ENCODE measurements at regions not wholly inside any gene's neighbourhood (a gene's known extent, or its start where the extent isn't known, plus 50 kb on each side); places are given as distances from the start of the nearest gene placed in this dataset.

DNA sequence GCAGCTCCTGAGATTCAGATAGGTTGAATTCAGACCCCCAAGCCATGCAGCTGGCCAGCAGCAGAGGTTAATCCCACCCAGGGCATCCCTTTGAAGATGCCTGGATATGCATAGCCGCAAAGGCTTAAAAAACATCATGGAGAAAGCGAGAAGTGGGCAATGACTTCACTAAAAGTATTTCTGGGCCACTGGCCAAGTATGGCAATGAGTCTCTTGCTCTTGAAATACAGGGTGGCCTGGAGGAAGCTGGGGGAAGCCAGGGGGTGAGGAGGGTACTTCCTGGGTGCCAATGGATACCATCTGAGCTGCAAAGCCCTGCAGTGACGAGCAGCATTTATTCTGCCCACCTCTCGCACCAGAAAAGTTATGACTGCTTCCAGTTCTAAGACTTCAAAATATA is 539.3 kb upstream of the TBX3 start:
- Histone ChIP-seq H3K4me3 (replicated peaks in 1 of 2; ENCODE audit: low read depth in 1 of 2, low read length in 2 of 2) (no peak overlapping the region), H3K9me2 (ENCODE audit: insufficient read depth) (no peaks in the 10 kb centered on the region), H4K20me1 (ENCODE audit: insufficient read depth) (no peaks in the 10 kb centered on the region), H3K9me3 (ENCODE audit: control insufficient read depth in 1 of 2, insufficient read depth in 1 of 2, low read depth in 1 of 2, low read length in 2 of 2) (no peaks in the 10 kb centered on the region), H3K4me2 (ENCODE audit: low read length) (no peak overlapping the region; the same call in 1 of the 2 replicates), H3K36me3 (ENCODE audit: control insufficient read depth in 1 of 2, insufficient read depth in 2 of 2, low read length in 2 of 2) (no peaks in the 10 kb centered on the region), H2AFZ (ENCODE audit: low read depth, low read length, poor library complexity, severe bottlenecking) (no peak overlapping the region), H3K79me2 (ENCODE audit: insufficient read depth, low read length) (no peaks in the 10 kb centered on the region), H3K27me3 (ENCODE audit: insufficient read depth, low read length) (no peaks in the 10 kb centered on the region), H3K4me1 (ENCODE audit: control insufficient read depth in 1 of 2, insufficient read depth in 2 of 2, low read length in 2 of 2) (peaks cover 0 to 30% of the 10 kb centered on the region in 2 experiments), H3K9ac (ENCODE audit: low read length) (no peak overlapping the region), H3K27ac (ENCODE audit: low read depth, low read length) (no peak overlapping the region)
- CTCF ChIA-PET, result no interaction called here
- intact Hi-C loops (cut with micrococcal nuclease), result no loop called here
- TF ChIP-seq, protein P1, sequence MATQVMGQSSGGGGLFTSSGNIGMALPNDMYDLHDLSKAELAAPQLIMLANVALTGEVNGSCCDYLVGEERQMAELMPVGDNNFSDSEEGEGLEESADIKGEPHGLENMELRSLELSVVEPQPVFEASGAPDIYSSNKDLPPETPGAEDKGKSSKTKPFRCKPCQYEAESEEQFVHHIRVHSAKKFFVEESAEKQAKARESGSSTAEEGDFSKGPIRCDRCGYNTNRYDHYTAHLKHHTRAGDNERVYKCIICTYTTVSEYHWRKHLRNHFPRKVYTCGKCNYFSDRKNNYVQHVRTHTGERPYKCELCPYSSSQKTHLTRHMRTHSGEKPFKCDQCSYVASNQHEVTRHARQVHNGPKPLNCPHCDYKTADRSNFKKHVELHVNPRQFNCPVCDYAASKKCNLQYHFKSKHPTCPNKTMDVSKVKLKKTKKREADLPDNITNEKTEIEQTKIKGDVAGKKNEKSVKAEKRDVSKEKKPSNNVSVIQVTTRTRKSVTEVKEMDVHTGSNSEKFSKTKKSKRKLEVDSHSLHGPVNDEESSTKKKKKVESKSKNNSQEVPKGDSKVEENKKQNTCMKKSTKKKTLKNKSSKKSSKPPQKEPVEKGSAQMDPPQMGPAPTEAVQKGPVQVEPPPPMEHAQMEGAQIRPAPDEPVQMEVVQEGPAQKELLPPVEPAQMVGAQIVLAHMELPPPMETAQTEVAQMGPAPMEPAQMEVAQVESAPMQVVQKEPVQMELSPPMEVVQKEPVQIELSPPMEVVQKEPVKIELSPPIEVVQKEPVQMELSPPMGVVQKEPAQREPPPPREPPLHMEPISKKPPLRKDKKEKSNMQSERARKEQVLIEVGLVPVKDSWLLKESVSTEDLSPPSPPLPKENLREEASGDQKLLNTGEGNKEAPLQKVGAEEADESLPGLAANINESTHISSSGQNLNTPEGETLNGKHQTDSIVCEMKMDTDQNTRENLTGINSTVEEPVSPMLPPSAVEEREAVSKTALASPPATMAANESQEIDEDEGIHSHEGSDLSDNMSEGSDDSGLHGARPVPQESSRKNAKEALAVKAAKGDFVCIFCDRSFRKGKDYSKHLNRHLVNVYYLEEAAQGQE (IDR thresholded peaks at IDR 0.05; ENCODE audit: low read depth), result no peak
- TF ChIP-seq FOSL1 (IDR thresholded peaks at IDR 0.05; ENCODE audit: low read depth) (no peak), POLR2A (IDR thresholded peaks at IDR 0.05; ENCODE audit: borderline replicate concordance, extremely low read depth, insufficient read depth, insufficient read length) (no peak), SRF (IDR thresholded peaks at IDR 0.05; ENCODE audit: low read depth) (no peak), POLR2AphosphoS5 (IDR thresholded peaks at IDR 0.05; ENCODE audit: low read depth, low read length) (no peak), SIN3A (IDR thresholded peaks at IDR 0.05; ENCODE audit: low read depth) (no peak), EZH2phosphoT487 (IDR thresholded peaks at IDR 0.05; ENCODE audit: borderline replicate concordance) (no peak), SP1 (IDR thresholded peaks at IDR 0.05; ENCODE audit: low read depth) (no peak), CEBPB (IDR thresholded peaks at IDR 0.05; ENCODE audit: low read depth) (no peak), EZH2 (IDR thresholded peaks at IDR 0.05) (no peak), ELF1 (IDR thresholded peaks at IDR 0.05; ENCODE audit: borderline replicate concordance, low read depth) (no peak), TCF7L2 (IDR thresholded peaks at IDR 0.05; ENCODE audit: borderline replicate concordance, extremely low read depth, insufficient read depth, insufficient read length) (no peak), EGR1 (IDR thresholded peaks at IDR 0.05; ENCODE audit: low read depth) (no peak), JUND (IDR thresholded peaks at IDR 0.05) (no peak)
- TF ChIP-seq, protein P2, sequence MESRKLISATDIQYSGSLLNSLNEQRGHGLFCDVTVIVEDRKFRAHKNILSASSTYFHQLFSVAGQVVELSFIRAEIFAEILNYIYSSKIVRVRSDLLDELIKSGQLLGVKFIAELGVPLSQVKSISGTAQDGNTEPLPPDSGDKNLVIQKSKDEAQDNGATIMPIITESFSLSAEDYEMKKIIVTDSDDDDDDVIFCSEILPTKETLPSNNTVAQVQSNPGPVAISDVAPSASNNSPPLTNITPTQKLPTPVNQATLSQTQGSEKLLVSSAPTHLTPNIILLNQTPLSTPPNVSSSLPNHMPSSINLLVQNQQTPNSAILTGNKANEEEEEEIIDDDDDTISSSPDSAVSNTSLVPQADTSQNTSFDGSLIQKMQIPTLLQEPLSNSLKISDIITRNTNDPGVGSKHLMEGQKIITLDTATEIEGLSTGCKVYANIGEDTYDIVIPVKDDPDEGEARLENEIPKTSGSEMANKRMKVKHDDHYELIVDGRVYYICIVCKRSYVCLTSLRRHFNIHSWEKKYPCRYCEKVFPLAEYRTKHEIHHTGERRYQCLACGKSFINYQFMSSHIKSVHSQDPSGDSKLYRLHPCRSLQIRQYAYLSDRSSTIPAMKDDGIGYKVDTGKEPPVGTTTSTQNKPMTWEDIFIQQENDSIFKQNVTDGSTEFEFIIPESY (IDR thresholded peaks at IDR 0.05; ENCODE audit: extremely low read depth, insufficient replicate concordance, low read length), result no peak
- POLR2A ChIA-PET, result no interaction called here
- DNase-seq (ENCODE audit: low read depth, low spot score) (no peak), ATAC-seq (no peak)
- RAD21 ChIA-PET (ENCODE audit: low non-redundant PET in 1 of 2, low total read pairs in 2 of 2, uncharacterized antibody in 2 of 2, unreplicated experiment in 2 of 2), result no interaction called here
- BruUV-seq (replicated peaks), result no TSS peak

All from HCT116 (cell line).